H1 (cell line): ENCODE measurements at regions not wholly inside any gene's neighbourhood (a gene's known extent, or its start where the extent isn't known, plus 50 kb on each side); places are given as distances from the start of the nearest gene placed in this dataset.

ENCODE experiments used
- CHD7 ChIP-seq: fragments of 300-600 bp; sonication (generic); IDR thresholded peaks from 2 replicates; pipeline ENCODE4 v1.7.1; 2012; ENCODE audit warnings: low read length, moderate library complexity, mild to moderate bottlenecking, inconsistent platforms; ENCODE audit not compliant: insufficient replicate concordance

GRCh38 chr1:29756498-29756897 is 520.2 kb downstream of the PTPRU start (continued):
- no peak for TF ChIP-seq CHD7
